Aorta (tissue), 5 donors: ENCODE measurements at regions not wholly inside any gene's neighbourhood (a gene's known extent, or its start where the extent isn't known, plus 50 kb on each side); places are given as distances from the start of the nearest gene placed in this dataset.

Experiments
- ATAC-seq: fragments of 200-7000 bp; cut with Tn5 transposase; one replicate; pipeline ENCODE4 v1.9.1; 2022; ENCODE audit warnings: moderate library complexity; ENCODE audit not compliant: low FRiP score
- DNase-seq, 2 donors: peaks; one replicate each; pipeline ENCODE4 v3.0.0-alpha.2; 2020
- H3K27ac ChIP-seq, 2 donors: one replicate each; pipeline ENCODE4 v1.5.1; 2013; ENCODE audit warnings: low read length in 2 of 2, mild to moderate bottlenecking in 2 of 2, moderate library complexity in 2 of 2, control low read depth in 1 of 2, inconsistent platforms in 1 of 2, low read depth in 1 of 2
- H3K27me3 ChIP-seq, 2 donors: one replicate each; pipeline ENCODE4 v1.6.1; 2013; ENCODE audit warnings: control low read depth in 1 of 2, low read length in 1 of 2, mild to moderate bottlenecking in 1 of 2, moderate library complexity in 1 of 2; ENCODE audit not compliant: insufficient read depth in 2 of 2, control insufficient read depth in 1 of 2
- H3K36me3 ChIP-seq, 2 donors: one replicate each; pipeline ENCODE4 v1.6.1; 2013; ENCODE audit warnings: control low read depth in 1 of 2, low read length in 1 of 2, mild to moderate bottlenecking in 1 of 2; ENCODE audit not compliant: insufficient read depth in 2 of 2, control insufficient read depth in 1 of 2
- H3K4me1 ChIP-seq, 2 donors: one replicate each; pipeline ENCODE4 v1.6.1; 2013; ENCODE audit warnings: low read length in 2 of 2, control low read depth in 1 of 2, mild to moderate bottlenecking in 1 of 2, moderate library complexity in 1 of 2; ENCODE audit not compliant: insufficient read depth in 2 of 2, control insufficient read depth in 1 of 2
- H3K4me3 ChIP-seq, 2 donors: one replicate each; pipeline ENCODE4 v1.5.1; 2013; ENCODE audit warnings: low read length in 2 of 2, control low read depth in 1 of 2, mild to moderate bottlenecking in 1 of 2
- H3K9me3 ChIP-seq: one replicate; pipeline ENCODE4 v1.6.1; 2013; ENCODE audit warnings: mild to moderate bottlenecking, low read length; ENCODE audit not compliant: control insufficient read depth
- WGBS, 2 donors: extraction: QIAGEN DNeasy Blood & Tissue Kit; methylation state at CpG; one replicate each; pipeline ENCODE4 v1.1.7; 2013; 5-methylcytosine and 5-hydroxymethylcytosine counted together
- intact Hi-C, 2 donors: fragments of 100-400 bp; cut with DNase I; formaldehyde crosslinking; loops; one replicate each; pipeline versions ENCODE4 v1.14.2 to v1.15.0; 2022
- donor health status: healthy with polysubstance abuse.
- donor health status: Bipolar disorder and iron deficiency.
- donor health status: DM: no; HTN: no; CAD: no.
- donor health status: DM: no; HTN: no; CAD: no.
- donor health status: DM: yes; HTN: yes; CAD: no.

DNA sequence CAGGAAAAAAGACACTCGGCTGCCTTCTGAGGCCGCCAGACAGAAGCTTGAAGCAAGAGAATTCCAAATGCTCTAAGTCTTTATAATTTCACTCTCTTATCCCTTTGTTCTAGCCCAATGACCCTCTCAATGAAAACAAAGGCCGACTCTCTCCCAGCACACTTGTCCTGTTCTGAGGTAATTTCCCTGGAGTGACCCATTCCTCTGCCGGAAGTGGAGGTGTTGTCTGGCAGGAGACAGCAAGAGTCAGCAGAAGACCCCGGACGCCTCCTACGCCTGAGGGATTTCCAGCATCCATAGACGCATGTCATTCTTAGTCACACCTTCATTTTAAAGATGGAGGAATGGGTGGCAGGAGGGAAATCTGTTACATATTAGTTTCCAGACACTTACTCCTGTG, 110.3 kb downstream of the SOD2 start:
- intact Hi-C loops, result no loop called here
- no peak overlapping the region for H3K27ac ChIP-seq
- no peak for ATAC-seq
- no peaks in the 10 kb centered on the region for H3K36me3 ChIP-seq
- H3K4me1 ChIP-seq, result no peaks in the 10 kb centered on the region
- DNase-seq, result no peak
- WGBS, 2 donors, result 93 to 95% methylated on average over 8 of the region's 8 CpGs
- no peaks in the 10 kb centered on the region for H3K9me3 ChIP-seq
- H3K4me3 ChIP-seq, result no peak overlapping the region
- H3K27me3 ChIP-seq, result no peaks in the 10 kb centered on the region

DNA sequence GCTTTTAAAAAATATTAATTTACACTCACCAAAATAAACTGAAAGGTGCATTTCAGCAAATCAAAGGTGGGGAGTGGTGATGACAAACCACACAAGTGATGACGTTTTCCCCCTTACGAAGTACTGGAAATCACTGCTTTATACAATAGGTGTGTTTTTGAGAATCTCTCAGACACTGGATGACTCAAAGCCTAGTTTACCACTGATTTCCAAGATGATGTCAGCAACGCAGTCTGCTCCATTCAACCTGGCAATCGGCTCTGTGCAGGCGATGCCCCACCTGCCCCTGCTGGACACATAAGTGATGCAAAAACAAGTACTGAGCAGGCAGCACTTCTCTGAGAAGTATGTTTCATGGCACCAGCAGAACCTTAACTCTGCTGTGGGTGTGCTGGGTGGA, 114.4 kb downstream of the SOD2 start:
- H3K27ac ChIP-seq, result no peak overlapping the region
- H3K4me1 ChIP-seq, result no peaks in the 10 kb centered on the region
- no peaks in the 10 kb centered on the region for H3K9me3 ChIP-seq
- ATAC-seq, result no peak
- H3K27me3 ChIP-seq, result no peaks in the 10 kb centered on the region
- H3K4me3 ChIP-seq, result no peak overlapping the region
- DNase-seq, result no peak
- intact Hi-C loops, result no loop called here
- no peaks in the 10 kb centered on the region for H3K36me3 ChIP-seq
- WGBS, 2 donors, result 94 to 95% methylated on average over 5 of the region's 5 CpGs

DNA sequence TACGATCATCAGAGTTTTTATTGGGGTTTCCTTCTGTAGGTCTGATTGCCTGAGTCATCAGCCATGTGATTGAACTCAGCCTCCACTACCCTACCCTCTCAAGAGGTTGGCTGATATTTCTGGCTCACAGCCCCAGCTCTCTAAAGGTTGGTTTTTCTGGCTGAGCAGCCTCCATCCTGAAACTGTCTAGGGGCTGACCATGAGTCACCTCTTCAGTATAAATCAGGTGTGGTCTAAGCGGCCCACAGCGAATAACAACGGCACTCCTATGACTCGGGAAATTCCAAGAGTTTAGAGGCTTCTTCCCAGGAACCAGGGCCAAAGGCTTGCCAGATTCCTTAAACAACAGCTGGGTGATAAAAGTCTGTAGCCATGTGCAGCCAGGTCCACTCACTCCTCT, 115.5 kb downstream of the SOD2 start:
- Histone ChIP-seq H3K27ac (no peak overlapping the region), H3K27me3 (no peaks in the 10 kb centered on the region), H3K36me3 (no peaks in the 10 kb centered on the region), H3K4me3 (no peak overlapping the region), H3K9me3 (no peaks in the 10 kb centered on the region), H3K4me1 (no peaks in the 10 kb centered on the region)
- intact Hi-C loops, result no loop called here
- ATAC-seq, result no peak
- DNase-seq, result no peak
- 61 to 63% methylated on average over 5 of the region's 5 CpGs for WGBS, 2 donors

DNA sequence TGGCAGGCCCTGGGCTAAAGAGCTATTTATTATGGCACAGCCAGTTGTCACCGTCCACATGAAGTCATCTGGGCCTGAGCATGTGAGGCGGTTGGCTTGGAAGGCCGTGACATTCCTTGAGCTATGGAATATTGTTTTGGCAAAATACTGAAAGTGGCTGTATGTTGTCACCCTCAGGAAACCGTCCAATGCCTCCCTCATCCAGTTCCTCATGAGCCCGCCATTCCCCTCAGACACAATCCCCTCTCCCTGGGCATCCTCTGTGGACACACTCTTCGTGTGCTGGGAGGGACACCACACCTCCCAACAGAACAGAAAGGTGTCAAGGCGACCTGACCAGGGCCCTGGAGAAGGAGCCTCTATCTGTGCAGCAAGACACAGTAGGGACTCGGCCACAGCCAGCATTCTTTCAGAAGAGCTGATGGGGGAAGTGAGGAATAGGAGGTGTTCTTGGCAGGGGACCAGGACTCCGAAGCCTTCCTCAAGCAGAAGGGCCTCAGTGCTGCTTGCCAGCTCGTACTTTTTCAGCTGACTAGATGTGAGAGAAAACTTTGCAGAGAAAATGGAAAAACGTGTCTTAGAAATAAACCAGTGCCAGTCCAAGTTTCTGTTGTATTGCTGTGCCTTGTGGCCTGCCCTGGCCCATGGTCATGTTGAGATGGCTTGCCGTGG, 120.5 kb downstream of the SOD2 start:
- DNase-seq (peak in 1 of 2 donors; percentile 55), ATAC-seq (peak; percentile 30)
- Histone ChIP-seq H3K36me3 (no peaks in the 10 kb centered on the region), H3K9me3 (no peaks in the 10 kb centered on the region), H3K4me3 (no peak overlapping the region), H3K27me3 (no peaks in the 10 kb centered on the region), H3K4me1 (no peaks in the 10 kb centered on the region), H3K27ac (peak overlapping the region; percentile 3 to 16)
- 10 to 13% methylated on average over 12 of the region's 12 CpGs for WGBS, 2 donors
- intact Hi-C loops, result no loop called here

DNA sequence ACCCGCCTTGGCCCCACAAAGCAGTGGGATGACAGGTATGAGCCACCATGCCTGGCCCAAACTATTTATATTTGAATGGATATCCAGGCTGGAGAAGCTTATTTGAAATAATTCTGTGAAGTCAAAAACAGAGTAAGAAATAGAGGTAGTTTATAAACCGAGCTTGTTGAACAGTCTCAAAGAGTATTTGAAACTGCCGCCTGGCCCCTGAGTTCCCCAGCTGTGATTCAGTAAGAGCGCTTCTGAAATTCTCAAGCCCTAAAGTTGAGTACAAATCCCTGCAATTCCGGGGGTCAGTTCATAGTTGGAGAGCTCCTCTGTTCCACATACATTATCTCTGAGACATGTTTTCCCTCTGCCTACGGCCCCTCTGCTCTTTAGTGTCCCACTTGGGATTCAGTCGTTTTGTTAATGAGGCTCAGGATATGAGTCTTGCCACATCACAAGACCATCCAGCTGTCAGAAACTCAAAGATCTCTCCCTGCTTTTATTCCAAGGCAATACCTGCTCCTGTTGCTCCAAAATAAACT, 127.8 kb downstream of the SOD2 start:
- DNase-seq, result no peak
- H3K4me3 ChIP-seq, result no peak overlapping the region
- no peaks in the 10 kb centered on the region for H3K4me1 ChIP-seq
- H3K27ac ChIP-seq, result no peak overlapping the region
- H3K9me3 ChIP-seq, result no peaks in the 10 kb centered on the region
- H3K27me3 ChIP-seq, result no peaks in the 10 kb centered on the region
- WGBS, 2 donors, result 71% methylated on average over 7 of the region's 7 CpGs
- intact Hi-C loops, result no loop called here
- ATAC-seq, result no peak
- no peaks in the 10 kb centered on the region for H3K36me3 ChIP-seq

DNA sequence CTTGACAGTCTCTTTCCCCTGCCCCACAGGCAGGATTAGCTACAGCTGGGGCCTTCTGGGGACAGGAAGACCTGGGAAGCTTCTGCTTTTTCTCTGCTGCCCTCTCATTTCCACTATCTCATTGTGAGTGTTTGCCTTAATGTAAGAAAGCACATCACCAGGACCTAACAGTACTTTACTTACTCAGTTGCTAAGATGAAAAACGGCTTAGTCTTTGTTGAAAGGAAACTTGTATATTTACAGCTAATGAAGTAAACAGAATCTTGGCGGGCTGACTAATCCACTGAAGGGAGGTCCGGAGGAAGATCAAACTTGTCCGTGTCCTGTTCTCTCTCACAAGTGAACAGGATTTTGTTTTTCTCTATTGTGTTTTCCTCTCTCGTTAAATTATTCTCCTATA, 128.6 kb downstream of the SOD2 start:
- no peaks in the 10 kb centered on the region for H3K27me3 ChIP-seq
- H3K36me3 ChIP-seq, result no peaks in the 10 kb centered on the region
- H3K4me1 ChIP-seq, result no peaks in the 10 kb centered on the region
- 96 to 97% methylated on average over 5 of the region's 5 CpGs for WGBS, 2 donors
- no peak overlapping the region for H3K4me3 ChIP-seq
- no peak for DNase-seq
- no peak overlapping the region for H3K27ac ChIP-seq
- intact Hi-C loops, result no loop called here
- ATAC-seq, result no peak
- H3K9me3 ChIP-seq, result no peaks in the 10 kb centered on the region

DNA sequence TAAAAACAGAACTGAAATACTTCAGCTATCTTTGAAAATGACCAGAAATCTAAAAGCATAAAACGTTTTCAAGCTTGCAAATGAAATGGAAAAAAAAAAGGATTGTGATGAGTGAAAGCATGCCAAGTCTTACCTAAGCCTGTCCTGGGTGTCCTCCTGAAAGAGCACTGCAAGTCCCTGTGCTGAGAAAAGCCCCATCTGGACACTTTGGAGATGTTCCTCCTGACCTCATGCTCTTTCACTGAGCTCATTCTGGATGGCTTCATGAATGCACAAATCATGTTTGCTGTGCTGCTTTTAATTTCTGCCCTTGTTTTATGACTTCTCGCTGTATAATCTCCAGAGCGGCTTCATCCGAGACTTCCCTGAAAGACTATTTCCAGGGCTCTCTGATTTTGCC, 136.0 kb downstream of the SOD2 start:
- Histone ChIP-seq H3K36me3 (no peaks in the 10 kb centered on the region), H3K9me3 (peaks cover 3% of the 10 kb centered on the region), H3K4me1 (no peaks in the 10 kb centered on the region), H3K27ac (no peak overlapping the region), H3K4me3 (no peak overlapping the region), H3K27me3 (no peaks in the 10 kb centered on the region)
- ATAC-seq (no peak), DNase-seq (no peak)
- WGBS, 2 donors, result 87% methylated on average over 4 of the region's 4 CpGs
- intact Hi-C loops, result no loop called here

DNA sequence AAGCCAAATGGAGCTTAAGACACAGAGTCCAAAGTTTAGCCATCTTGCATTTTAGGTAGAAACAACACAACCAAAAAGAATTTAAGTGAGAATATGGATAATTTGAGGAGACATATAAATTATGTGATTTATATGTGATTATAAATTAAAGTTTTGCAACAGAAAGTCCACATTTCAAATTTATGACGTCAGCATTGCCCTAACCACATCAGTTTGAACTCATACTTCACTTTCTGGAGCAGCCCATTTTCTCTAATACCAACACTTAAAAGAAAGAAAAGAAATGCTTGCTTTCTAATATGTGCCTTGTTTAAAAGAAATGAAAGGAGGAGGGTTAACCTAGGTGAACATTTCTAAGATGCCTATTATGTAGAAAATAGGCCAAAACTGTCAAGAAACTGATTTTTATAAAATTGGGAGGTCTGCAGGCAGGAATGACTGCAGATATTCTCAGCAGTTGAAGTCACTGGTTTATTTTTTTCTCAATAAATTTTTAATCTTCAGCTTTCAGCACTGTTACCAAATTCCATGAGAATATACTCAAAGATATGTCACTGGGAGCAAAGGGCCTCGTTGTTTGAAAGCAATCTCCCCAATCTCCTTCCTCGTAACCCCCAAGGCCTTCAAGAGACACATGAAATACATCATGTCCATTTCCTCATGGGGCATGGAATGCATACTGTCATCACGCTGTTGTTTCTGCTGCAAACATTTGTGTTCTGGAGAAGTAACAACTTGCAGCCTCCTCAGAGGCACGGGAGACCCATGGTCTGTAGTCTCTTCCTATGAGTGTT, 137.8 kb downstream of the SOD2 start:
- Histone ChIP-seq H3K4me3 (no peak overlapping the region), H3K9me3 (peaks cover 3% of the 10 kb centered on the region), H3K27ac (no peak overlapping the region), H3K27me3 (no peaks in the 10 kb centered on the region), H3K4me1 (no peaks in the 10 kb centered on the region), H3K36me3 (no peaks in the 10 kb centered on the region)
- intact Hi-C loops, result no loop called here
- no peak for ATAC-seq
- 77 to 81% methylated on average over 5 of the region's 5 CpGs for WGBS, 2 donors
- no peak for DNase-seq

DNA sequence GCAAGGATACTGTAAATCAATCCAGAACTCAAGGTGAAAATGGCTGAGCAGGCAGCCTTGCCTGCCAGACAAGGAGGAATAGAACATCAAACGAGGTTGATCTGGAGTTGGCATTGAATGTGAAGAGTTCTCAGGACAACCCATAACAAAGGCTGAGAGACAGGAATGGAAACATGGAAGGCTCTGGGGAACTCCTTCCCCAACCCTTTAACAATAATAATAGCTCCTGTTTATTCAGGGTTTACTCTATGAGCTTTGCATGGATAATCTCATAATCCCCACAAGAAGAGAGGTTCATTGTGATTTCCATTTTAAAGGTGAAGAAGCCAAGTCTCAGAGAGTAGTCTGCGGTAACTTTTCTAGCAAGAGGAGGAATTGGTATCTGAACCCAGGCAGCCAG, 151.7 kb downstream of the SOD2 start:
- Histone ChIP-seq H3K27ac (no peak overlapping the region), H3K36me3 (no peaks in the 10 kb centered on the region), H3K9me3 (no peaks in the 10 kb centered on the region), H3K27me3 (no peaks in the 10 kb centered on the region), H3K4me3 (no peak overlapping the region), H3K4me1 (no peaks in the 10 kb centered on the region)
- ATAC-seq, result no peak
- intact Hi-C loops, result no loop called here
- DNase-seq, result no peak
- 77 to 80% methylated on average over 2 of the region's 2 CpGs for WGBS, 2 donors
